ENCODE measurements at regions not wholly inside any gene's neighbourhood (a gene's known extent, or its start where the extent isn't known, plus 50 kb on each side); places are given as distances from the start of the nearest gene placed in this dataset.
"Not testable (repeated sequence)": the region's sequence is repeated elsewhere in the genome, so short reads cannot be mapped to it uniquely, and the experiment has no call there.

- DNase-seq (ENCODE audit: low spot score in 2 of 2) = no peak
- FAIRE-seq = no peak
Observed at GRCh38 chr7:113625494-113626102, 293.2 kb downstream of the PPP1R3A start.

DNA sequence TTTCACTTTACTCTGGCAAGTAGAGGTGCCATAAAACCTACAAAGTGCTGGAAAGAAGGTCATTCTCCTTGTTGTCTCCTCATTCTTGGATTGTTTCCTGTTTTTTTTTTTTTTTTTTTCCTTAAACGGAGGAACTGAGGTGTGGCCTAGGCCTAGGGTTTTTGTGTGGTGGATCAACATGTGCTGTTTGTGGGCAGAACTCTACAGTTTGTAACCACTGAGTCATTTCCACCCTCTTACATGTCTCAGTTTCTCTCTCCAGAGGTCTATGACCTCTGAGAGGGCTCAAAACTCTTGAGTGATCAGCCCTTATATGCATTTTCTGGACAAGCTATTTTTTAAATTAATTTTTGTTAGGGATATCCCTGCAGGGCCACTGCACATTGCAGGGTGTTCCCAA is 296.0 kb downstream of the PPP1R3A start:
- DNase-seq (ENCODE audit: low spot score in 2 of 2) (no peak), FAIRE-seq (no peak)

- DNase-seq (ENCODE audit: low spot score in 2 of 2) (no peak), FAIRE-seq (no peak)
Observed at GRCh38 chr7:113610572-113610971, 308.2 kb downstream of the PPP1R3A start.

DNA sequence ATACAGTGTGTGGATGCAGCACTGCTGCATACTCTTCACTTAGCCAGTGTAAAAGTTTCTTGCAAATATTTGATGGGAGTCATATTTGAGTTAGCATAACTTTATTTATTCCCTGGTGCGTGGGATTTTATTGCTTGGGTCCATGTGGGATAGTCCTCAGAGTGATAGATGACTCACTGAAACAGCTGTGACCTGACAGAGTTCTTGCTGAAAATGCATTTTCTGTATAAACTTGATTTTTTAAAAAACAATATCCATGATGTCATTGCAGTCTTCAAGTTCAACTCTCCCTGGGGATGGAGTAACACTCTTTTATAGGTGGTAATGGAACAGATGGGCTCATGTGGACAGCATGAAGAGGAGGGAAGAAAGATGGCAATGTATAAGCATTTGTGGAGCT is 310.0 kb downstream of the PPP1R3A start:
- FAIRE-seq = no peak

DNA sequence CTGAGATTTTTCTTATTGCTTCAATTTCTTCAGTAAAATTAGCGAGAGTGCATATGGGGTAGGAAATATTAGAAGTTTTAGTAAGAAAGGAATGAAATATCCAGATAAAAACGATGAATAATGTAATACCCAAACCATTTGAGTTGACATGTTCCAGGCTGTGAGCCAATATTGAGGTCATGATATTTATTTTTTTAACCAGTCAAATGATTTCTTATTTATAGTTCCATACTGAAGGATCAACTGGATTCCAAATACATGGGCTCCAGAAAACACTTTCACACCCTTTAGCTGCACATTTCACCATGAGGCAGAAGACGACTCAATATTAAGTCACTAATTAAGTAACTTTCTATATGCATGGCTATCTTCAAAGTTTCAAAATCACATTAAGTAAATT is 312.5 kb downstream of the PPP1R3A start:
- FAIRE-seq = no peak
- no peak for DNase-seq (ENCODE audit: low spot score in 2 of 2)

More for the DNA sequence above, 310.0 kb downstream of the PPP1R3A start:
- no peak for DNase-seq (ENCODE audit: low spot score in 2 of 2)

DNA sequence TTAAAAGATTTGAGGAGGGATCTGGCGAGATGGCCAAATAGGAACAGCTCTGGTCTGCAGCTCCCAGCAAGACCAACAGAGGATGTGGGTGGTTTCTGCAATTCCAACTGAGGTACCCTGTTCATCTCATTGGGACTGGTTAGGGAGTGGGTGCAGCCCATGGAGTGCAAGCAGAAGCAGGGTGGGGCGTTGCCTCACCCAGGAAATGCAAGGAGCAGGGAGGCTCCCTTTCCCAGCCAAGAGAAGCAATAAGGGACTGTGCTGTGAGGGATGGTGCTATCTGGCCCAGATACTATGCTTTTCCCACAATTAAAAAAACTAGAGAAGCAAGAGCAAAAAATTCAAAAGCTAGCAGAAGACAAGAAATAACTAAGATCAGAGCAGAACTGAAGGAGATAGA is 318.4 kb downstream of the PPP1R3A start:
- not testable (repeated sequence) for DNase-seq (ENCODE audit: low spot score in 2 of 2); FAIRE-seq

DNA sequence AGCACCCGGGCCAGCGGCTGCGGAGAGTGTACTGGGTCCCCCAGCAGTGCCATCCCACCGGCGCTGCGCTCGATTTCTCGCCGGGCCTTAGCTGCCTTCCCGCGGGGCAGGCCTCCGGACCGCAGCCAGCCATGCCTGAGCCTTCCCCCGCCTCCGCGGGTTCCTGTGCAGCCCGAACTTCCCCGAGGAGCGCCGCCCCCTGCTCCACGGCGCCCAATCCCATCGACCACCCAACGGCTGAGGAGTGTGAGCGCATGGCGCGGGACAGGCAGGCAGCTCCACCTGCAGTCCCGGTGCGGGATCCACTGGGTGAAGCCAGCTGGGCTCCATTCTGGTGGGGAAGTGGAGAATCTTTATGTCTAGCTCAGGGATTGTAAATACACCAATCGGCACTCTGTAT is 325.4 kb downstream of the PPP1R3A start:
- FAIRE-seq; DNase-seq (ENCODE audit: low spot score in 2 of 2): not testable (repeated sequence)

GRCh38 chr7:113592924-113593323 is 325.9 kb downstream of the PPP1R3A start:
- DNase-seq (ENCODE audit: low spot score in 2 of 2); FAIRE-seq: not testable (repeated sequence)

- FAIRE-seq = no peak
- DNase-seq (ENCODE audit: low spot score in 2 of 2) = no peak
Observed at GRCh38 chr7:113582471-113582870, 336.3 kb downstream of the PPP1R3A start.

DNA sequence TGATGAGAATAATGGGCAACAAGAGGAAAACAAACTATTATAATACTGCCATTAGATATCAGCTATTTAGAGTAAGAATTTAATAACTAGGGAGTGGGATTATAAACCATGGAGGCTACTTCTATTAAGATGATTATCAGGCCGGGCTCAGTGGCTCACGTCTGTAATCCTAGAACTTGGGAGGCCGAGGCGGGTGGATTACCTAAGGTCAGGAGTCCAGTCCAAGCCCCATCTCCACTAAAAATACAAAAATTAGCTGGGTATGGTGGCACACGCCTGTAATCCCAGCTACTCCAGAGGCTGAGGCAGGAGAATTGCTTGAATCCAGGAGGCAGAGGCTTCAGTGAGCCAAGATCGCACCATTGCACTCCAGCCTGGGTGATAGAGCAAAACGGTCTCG is 355.6 kb downstream of the PPP1R3A start:
- not testable (repeated sequence) for FAIRE-seq

GRCh38 chr7:113562801-113563200 is 356.0 kb downstream of the PPP1R3A start:
- DNase-seq (ENCODE audit: low spot score in 2 of 2) (no peak), FAIRE-seq (no peak)

More for the DNA sequence above, 355.6 kb downstream of the PPP1R3A start:
- not testable (repeated sequence) for DNase-seq (ENCODE audit: low spot score in 2 of 2)

GRCh38 chr7:113562242-113562641 is 356.6 kb downstream of the PPP1R3A start:
- FAIRE-seq (no peak), DNase-seq (ENCODE audit: low spot score in 2 of 2) (no peak)

DNA sequence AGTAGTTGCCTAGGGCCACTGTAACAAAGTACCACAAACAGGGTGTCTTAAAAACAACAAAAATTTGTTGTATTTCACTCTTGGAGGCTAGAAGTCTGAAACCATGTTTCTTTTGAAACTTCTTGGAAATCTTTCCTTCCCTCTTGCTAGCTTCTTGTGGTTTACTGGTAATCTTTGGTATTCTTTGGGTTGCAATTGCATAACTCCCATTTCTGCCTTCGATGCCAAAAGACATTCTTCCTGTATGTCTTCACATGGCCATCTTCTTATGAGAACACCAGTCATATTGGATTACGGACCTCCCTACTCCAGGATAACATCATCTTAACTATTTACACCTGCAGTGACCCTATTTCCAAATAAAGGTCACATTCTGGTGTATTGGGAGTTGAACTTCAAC is 357.4 kb downstream of the PPP1R3A start:
- DNase-seq (ENCODE audit: low spot score in 2 of 2) = no peak
- no peak for FAIRE-seq

DNA sequence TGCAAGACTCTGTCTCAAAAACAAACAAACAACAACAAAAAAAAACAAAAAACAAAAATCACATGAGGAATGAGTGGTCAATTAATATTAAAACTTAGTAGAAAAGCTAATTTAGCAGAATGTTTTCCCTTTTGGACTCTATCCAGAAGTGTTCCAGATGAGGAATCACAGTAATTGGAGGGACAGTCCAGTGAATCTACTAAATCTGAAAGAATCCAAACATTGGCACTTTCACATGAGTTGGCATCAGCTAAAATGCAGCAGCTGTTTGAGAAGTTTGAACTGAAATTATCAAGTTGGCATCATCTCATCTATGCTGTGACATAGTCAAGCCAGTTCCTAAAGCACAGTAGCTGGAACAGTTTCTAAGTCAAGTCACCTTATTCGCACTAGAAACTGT is 367.8 kb downstream of the PPP1R3A start:
- DNase-seq (ENCODE audit: low spot score in 2 of 2) (no peak), FAIRE-seq (no peak)

- DNase-seq (ENCODE audit: low spot score in 2 of 2) (no peak), FAIRE-seq (no peak)
Observed at GRCh38 chr7:113548561-113548960, 370.2 kb downstream of the PPP1R3A start.

- DNase-seq (ENCODE audit: low spot score in 2 of 2) = no peak
- FAIRE-seq = no peak
Observed at GRCh38 chr7:113548137-113548536, 370.7 kb downstream of the PPP1R3A start.

DNA sequence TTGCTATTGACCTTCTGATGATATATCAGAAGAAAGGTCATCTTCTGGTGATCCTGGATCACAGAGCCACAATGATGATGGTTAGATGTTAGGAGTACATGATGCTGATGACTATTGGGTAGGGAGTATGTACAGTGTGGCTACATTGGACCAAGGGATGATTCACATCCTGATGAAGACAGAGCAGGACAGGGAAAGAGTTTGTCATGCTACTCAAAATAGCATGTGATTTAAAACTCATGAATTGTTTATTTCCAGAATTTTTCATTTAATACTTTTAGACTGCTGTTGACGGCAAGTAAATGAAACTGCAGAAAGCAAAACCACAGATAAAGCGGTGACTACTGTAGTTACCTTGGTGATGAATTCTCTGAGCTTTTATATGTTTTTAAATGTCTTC is 397.3 kb downstream of the PPP1R3A start:
- no peak for DNase-seq (ENCODE audit: low spot score in 2 of 2)
- no peak for FAIRE-seq

- FAIRE-seq (no peak), DNase-seq (ENCODE audit: low spot score in 2 of 2) (no peak)
Observed at GRCh38 chr7:113519472-113519871, 399.3 kb downstream of the PPP1R3A start.

- no peak for FAIRE-seq
Observed at GRCh38 chr7:113504691-113505090, 386.3 kb upstream of the SMIM30 start.

DNA sequence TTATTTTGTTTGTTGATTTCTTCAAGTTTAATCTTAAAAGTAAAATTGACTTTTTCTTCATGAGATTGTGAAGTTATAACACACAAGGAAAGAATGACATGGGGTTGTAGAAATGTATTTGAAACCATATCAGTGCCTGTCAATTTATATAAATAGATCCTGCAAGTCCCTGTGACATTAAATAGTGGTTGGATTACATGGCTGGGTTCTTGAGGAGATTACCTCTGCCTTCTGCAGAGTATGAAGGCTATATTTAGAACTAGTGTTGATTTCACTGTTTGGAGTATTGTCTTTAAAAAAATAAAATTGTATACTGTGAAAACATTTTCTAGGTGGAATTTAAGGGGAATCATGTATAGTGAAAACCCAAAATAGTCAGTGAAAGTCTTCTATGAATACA is 385.8 kb upstream of the SMIM30 start:
- FAIRE-seq = no peak
- DNase-seq (ENCODE audit: low spot score in 2 of 2) = no peak

More at GRCh38 chr7:113504691-113505090, 386.3 kb upstream of the SMIM30 start:
- no peak for DNase-seq (ENCODE audit: low spot score in 2 of 2)

DNA sequence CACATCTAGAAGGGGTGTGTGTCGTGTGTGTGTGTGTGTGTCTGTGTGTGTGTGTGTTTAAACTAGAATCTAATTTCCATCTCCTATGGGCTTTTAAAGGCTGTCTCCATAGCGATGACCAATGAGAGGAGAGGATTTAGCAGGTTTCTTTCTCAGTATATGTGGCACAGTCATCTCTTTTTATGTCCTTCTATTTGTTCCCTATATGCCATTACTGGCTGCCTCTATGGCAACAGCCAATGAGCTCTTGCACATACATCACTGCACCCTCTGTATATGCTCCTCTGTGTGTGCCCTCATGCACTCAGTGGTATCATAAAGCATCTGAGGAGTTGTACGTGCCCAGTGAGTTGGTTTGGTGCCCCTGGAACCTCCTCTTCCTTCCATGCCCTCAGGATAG is 378.2 kb upstream of the SMIM30 start:
- FAIRE-seq; DNase-seq (ENCODE audit: low spot score in 2 of 2): not testable (repeated sequence)

DNA sequence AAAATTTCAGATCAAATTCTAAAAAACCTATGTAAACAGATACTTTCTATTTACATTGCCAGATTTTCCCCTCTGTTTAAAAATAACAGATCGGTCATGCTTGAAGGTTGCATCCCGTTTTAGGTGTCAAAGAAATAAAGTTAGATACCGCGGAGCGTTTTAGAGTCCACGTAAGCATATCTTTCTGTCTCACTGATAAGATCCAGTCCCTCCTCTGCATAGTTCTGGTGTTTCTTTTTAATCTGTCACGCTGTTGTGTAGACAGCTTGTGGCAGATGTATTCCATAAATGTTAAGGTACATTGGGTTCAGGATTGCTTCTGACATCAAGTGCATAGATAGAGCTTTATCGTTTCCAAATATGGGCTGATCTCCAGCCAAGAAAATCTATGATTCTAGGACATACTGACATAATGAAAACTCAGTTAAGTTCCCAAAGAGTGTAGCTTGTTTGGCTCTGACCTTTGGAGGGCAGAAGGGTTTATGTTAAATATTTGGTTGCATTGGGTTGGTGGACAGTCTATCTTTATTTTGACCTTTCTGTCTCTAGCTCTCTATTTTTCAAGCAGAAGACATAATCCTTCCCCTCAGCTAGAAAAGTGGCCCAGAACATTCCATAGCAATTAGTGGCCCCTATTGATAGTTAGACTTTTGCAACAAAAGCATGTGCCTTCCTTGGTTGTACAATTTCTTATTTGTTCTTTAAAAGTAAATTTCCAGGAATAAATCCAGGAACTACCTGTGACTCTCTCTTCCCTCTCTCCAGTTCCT is 376.6 kb upstream of the SMIM30 start:
- FAIRE-seq; DNase-seq (ENCODE audit: low spot score in 2 of 2): not testable (repeated sequence)

Measured in frontal cortex (tissue), 3 donors.